GM12874 (cell line): ENCODE measurements at regions not wholly inside any gene's neighbourhood (a gene's known extent, or its start where the extent isn't known, plus 50 kb on each side); places are given as distances from the start of the nearest gene placed in this dataset.

Experiments used
- TF ChIP-seq, protein P1 (sequence below): IDR thresholded peaks from 2 replicates; pipeline ENCODE4 v1.5.1; 2011; ENCODE audit warnings: low read depth, mild to moderate bottlenecking, control low read depth, low read length, moderate library complexity; ENCODE audit not compliant: insufficient read depth

DNA sequence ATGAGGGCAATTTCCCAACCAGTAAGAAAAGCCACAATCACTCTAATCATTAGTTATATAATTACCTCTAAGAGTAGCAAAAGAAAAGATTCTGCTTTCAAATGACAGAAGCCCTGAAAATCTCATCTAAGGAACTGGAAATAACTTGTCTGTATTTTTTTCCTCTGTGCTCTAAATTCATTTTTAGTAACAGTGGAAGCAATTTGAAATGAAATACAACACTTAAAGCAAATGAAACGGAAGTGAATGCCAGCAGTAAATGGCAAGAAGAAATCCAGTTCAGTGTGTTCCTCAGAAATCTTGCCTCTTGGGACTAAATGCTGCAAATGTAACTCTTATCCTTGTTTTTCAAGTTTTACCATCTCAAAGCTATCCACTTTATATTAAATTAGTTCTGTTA is 294.9 kb downstream of the TAF11L14 start:
- TF ChIP-seq, protein P1, sequence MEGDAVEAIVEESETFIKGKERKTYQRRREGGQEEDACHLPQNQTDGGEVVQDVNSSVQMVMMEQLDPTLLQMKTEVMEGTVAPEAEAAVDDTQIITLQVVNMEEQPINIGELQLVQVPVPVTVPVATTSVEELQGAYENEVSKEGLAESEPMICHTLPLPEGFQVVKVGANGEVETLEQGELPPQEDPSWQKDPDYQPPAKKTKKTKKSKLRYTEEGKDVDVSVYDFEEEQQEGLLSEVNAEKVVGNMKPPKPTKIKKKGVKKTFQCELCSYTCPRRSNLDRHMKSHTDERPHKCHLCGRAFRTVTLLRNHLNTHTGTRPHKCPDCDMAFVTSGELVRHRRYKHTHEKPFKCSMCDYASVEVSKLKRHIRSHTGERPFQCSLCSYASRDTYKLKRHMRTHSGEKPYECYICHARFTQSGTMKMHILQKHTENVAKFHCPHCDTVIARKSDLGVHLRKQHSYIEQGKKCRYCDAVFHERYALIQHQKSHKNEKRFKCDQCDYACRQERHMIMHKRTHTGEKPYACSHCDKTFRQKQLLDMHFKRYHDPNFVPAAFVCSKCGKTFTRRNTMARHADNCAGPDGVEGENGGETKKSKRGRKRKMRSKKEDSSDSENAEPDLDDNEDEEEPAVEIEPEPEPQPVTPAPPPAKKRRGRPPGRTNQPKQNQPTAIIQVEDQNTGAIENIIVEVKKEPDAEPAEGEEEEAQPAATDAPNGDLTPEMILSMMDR = no peak

DNA sequence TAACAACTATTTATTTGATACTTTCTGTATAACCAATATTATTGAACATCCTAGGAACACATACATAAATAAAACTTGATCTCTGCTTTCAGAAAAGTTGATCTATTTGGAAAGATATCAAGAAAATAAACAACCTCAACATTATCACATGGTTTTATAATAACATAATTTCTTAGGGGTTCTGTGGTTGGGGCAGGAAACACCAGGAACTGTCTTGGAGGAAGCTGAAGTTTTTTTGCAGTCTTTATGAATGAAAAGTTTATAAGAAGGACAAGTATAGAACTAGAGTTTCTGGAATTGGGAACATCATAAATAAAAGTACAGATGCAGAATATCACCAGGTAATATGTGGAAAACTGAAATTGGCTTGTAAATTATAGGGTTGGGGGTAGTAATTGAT is 296.1 kb downstream of the TAF11L14 start:
- TF ChIP-seq, protein P1 = no peak

- TF ChIP-seq, protein P1 = no peak
These were observed 309.8 kb downstream of the TAF11L14 start for GRCh38 chr5:17944046-17944445.

GRCh38 chr5:17947029-17947428 is 312.8 kb downstream of the TAF11L14 start:
- TF ChIP-seq, protein P1 = no peak

- TF ChIP-seq, protein P1 = no peak
These were observed 317.3 kb downstream of the TAF11L14 start for GRCh38 chr5:17951392-17952169.

DNA sequence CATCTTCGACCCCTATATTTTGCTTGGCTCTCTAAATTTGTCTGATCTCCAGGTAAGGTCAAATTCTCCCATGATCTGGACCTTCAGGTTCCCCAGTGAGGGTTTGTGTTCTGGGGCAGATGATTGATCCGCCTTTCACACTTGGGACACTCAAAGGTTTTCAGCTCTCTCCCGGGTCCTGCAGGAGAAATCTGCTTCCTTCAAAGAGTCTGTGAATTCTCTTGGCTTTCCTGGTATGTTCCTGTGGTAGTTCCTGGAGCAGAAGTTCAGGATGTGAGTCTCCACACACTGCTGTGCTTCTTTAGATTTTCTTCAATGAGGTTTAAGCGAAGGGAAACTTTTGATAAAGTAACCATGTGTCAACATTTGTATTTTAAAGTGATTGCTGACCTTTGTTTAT is 318.0 kb downstream of the TAF11L14 start:
- TF ChIP-seq, protein P1 = no peak

DNA sequence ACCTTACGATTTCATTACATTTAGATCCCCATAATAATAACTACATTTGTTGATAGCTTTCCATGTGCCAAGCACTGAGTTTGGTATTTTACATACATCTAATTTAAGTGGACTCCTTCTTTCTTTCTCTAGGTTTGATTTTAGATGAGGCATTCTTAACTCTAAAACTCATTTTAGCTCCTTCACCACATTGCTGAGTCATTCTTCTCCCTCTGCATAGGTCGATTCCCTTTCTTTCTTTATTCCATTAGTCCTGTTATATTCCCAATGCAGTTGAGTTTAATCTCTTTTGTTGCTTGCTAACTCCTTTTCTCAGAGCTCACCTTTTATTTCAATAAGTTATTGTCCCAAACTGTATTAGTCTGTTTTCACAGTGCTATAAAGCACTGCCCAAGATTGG is 329.8 kb downstream of the TAF11L14 start:
- TF ChIP-seq, protein P1 = no peak
